VCaP (cell line): ENCODE measurements at regions not wholly inside any gene's neighbourhood (a gene's known extent, or its start where the extent isn't known, plus 50 kb on each side); places are given as distances from the start of the nearest gene placed in this dataset.

ENCODE experiments used
- H3K27ac ChIP-seq: fragments of 450-650 bp; 2 replicates; pipeline ENCODE4 v1.5.1; 2017
- TF ChIP-seq, protein P1 (sequence below): fragments of 450-650 bp; conservative IDR thresholded peaks from 2 replicates; pipeline ENCODE4 v1.5.1; 2017; ENCODE audit warnings: mild to moderate bottlenecking, moderate library complexity

DNA sequence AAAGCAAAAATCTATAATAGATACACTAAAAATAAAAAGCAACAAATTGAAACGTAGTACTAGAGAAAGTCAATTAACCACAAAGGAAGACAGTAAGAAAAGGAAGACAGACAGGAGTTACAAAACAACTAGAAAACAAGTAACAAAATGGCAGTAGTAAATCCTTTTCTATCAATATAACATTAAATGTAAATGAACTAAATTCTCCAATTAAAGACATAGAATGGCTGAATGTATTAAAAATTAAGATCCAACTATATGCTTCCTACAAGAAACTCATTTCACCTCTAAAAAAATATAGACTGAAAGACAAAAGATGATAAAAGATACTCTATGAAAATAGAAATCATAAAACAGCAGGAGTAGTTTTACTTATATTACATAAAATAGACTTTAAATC, 79.1 kb downstream of the CTH start:
- no peak overlapping the region for H3K27ac ChIP-seq

DNA sequence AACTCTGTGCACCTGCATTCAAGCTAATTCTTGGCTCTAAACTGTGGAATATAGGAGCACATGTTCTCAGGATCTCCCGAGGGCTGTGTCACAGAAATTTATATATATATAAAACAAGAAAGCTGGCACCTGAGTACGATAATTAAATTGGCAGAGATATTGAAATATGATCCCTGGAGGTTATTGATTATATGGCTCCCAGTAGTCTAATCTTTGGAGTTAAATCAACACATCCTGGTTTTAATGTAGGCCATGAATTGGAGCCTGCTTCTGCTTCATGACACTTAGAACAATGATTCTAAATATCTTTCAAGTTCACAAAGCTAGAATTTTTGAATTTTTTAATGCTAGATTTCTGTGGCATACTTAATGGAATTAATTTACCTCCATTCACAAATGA, 84.3 kb downstream of the CTH start:
- TF ChIP-seq, protein P1, sequence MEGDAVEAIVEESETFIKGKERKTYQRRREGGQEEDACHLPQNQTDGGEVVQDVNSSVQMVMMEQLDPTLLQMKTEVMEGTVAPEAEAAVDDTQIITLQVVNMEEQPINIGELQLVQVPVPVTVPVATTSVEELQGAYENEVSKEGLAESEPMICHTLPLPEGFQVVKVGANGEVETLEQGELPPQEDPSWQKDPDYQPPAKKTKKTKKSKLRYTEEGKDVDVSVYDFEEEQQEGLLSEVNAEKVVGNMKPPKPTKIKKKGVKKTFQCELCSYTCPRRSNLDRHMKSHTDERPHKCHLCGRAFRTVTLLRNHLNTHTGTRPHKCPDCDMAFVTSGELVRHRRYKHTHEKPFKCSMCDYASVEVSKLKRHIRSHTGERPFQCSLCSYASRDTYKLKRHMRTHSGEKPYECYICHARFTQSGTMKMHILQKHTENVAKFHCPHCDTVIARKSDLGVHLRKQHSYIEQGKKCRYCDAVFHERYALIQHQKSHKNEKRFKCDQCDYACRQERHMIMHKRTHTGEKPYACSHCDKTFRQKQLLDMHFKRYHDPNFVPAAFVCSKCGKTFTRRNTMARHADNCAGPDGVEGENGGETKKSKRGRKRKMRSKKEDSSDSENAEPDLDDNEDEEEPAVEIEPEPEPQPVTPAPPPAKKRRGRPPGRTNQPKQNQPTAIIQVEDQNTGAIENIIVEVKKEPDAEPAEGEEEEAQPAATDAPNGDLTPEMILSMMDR, result no peak

More for the DNA sequence above, 79.1 kb downstream of the CTH start:
- TF ChIP-seq, protein P1, result no peak

DNA sequence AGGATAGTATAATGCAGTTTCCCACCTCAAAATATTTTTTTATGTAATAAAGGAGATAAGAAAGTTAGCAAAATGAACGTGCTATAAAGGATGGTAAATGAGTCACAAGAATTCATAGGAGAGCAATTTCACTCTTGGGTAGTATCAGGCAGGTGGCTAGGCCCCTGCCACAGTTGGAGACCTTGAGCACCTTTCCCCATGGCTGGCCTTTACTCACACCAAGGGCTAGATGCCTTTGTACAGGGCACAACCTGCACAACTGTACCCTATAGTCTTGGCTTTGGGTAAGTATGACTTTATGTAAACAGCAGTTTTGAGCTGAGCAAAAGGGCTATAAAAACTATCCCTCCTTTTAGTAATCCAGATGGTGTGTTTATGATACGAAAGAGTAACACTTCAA, 85.1 kb downstream of the CTH start:
- H3K27ac ChIP-seq, result no peak overlapping the region
- TF ChIP-seq, protein P1, result no peak

More for the DNA sequence above, 84.3 kb downstream of the CTH start:
- H3K27ac ChIP-seq, result no peak overlapping the region

DNA sequence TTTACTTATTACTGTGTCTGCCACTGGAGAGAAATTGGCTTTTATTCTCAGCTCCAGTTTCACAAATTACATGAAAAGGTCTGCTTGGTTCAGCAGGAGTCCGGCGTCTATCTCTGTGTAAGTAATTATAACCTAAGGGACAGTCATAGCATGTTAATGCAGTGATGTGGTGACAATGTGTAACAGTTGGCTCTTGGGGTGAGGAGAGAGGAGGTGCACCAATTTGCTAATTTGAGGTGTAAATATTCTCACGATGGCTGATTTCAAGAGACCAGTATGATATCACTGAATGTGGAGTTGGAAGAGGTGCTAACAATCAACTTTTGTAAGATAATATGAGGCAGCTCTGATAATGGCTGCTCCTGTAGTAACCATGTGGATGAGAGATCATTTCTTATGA, 86.1 kb downstream of the CTH start:
- no peak overlapping the region for H3K27ac ChIP-seq
- TF ChIP-seq, protein P1, result no peak

DNA sequence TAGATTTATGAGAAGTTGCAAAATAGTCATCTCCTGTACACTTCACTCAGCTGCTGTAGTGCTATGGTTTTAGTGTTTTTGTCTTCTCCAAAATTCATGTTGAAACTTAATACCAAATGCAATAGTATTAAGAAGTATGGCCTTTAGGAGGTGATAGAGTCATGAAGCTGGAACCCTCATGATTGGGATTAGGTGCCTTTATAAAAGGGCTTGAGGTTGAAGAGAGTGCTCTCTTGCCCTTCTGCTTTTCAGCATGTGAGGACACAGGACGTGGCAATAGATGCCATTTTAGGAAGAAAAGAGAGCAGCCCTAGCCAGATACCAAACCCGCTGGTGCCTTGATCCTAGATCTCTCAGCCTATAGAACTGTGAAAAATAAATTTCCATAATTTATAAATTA, 87.6 kb downstream of the CTH start:
- H3K27ac ChIP-seq, result no peak overlapping the region
- TF ChIP-seq, protein P1, result no peak

DNA sequence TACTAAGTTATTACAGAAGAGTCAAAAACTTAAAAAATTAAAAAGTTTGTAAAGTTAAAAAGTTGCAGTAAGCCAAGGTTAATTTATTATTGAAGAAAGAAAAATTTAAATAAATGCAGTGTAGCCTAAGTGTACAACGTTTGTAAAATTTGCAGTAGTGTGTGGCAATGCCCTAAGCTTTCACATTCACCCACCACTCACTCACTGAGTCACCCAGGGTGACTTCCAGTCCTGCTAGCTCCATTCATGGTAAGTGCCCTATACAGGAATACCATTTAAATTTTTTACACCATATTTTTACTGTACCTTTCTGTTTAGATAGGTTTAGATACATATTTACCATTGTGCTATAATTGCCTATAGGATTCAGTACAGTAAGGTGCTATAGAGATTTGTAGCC, 88.6 kb downstream of the CTH start:
- TF ChIP-seq, protein P1, result no peak
- no peak overlapping the region for H3K27ac ChIP-seq

DNA sequence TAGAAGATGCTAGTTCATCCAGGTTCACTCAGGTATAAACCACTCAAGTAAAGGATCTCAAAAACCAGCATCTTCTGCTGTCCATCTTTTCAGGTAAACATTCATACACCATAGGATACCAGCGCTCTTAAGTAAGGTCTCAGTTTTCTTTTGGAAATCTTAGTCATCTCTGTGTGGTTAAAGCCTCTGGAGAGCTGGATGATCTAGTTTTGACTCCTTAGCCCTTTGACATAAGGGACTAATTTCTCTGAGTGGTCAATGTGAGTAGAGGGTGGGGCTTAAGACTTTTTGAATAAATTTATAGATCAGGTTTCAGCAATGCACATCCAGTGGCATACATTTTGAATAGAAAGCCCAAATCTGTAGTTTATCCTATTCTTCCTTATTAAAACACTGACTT, 92.3 kb downstream of the CTH start:
- TF ChIP-seq, protein P1, result no peak
- no peak overlapping the region for H3K27ac ChIP-seq
